GM13977 (cell line): ENCODE measurements at regions not wholly inside any gene's neighbourhood (a gene's known extent, or its start where the extent isn't known, plus 50 kb on each side); places are given as distances from the start of the nearest gene placed in this dataset.

Experiments
- DNase-seq: peaks from one replicate; pipeline ENCODE4 v3.0.0; 2012; ENCODE audit warnings: low spot score
- CTCF ChIP-seq: IDR thresholded peaks from 2 replicates; pipeline ENCODE4 v1.5.1; 2012; ENCODE audit warnings: mild to moderate bottlenecking, control low read depth; ENCODE audit not compliant: insufficient read depth; ENCODE audit errors: extremely low read depth, missing control alignments
- in situ Hi-C: fragments of 300-500 bp; cut with MboI; formaldehyde crosslinking; loops from one replicate; pipeline ENCODE4 v1.12.0; 2022; ENCODE audit warnings: low sequenced_read_pairs, low pct_unique_long_range_greater_than_20kb, mixed read lengths, inconsistent platforms; ENCODE audit not compliant: unreplicated experiment

- no peak for TF ChIP-seq CTCF
- in situ Hi-C loops: no loop called here
- DNase-seq: no peak
Measured at GRCh38 chr20:52654567-52654966, 317.6 kb upstream of the TSHZ2 start.

- TF ChIP-seq CTCF: no peak
- in situ Hi-C loops: no loop called here
- DNase-seq: no peak
Measured at GRCh38 chr20:52652271-52652670, 319.9 kb upstream of the TSHZ2 start.

GRCh38 chr20:52649727-52650126 lies 322.4 kb upstream of the TSHZ2 start:
- in situ Hi-C loops: no loop called here
- no peak for DNase-seq
- no peak for TF ChIP-seq CTCF

GRCh38 chr20:52645822-52646221 lies 326.3 kb upstream of the TSHZ2 start:
- in situ Hi-C loops: no loop called here
- no peak for TF ChIP-seq CTCF

GRCh38 chr20:52643034-52643433 lies 329.1 kb upstream of the TSHZ2 start:
- in situ Hi-C loops: no loop called here
- TF ChIP-seq CTCF: no peak
- no peak for DNase-seq

More at GRCh38 chr20:52645822-52646221, 326.3 kb upstream of the TSHZ2 start:
- DNase-seq: no peak

- in situ Hi-C loops: no loop called here
- TF ChIP-seq CTCF: no peak
- DNase-seq: no peak
Measured at GRCh38 chr20:52637201-52637600, 335.0 kb upstream of the TSHZ2 start.

GRCh38 chr20:52631469-52631868 lies 340.7 kb upstream of the TSHZ2 start:
- TF ChIP-seq CTCF: no peak
- DNase-seq: no peak
- in situ Hi-C loops: no loop called here
